MM.1S (cell line): ENCODE measurements at regions not wholly inside any gene's neighbourhood (a gene's known extent, or its start where the extent isn't known, plus 50 kb on each side); places are given as distances from the start of the nearest gene placed in this dataset.

ENCODE experiments used
- DNase-seq: peaks from one replicate; pipeline ENCODE4 v3.0.0-alpha.2; 2015
- H2AFZ ChIP-seq: fragments of 300-600 bp; sonication (generic); 2 replicates; pipeline ENCODE4 v1.6.0; 2016; ENCODE audit warnings: antibody characterized with exemption, low read length
- H3F3A ChIP-seq: fragments of 300-600 bp; sonication (generic); 2 replicates; pipeline ENCODE4 v1.6.1; 2016; ENCODE audit warnings: mild to moderate bottlenecking, antibody characterized with exemption, low read length, moderate library complexity, mixed read lengths; ENCODE audit not compliant: insufficient read depth
- H3K27ac ChIP-seq: fragments of 300-600 bp; sonication (generic); 2 replicates; pipeline ENCODE4 v1.5.1; 2016; ENCODE audit warnings: mild to moderate bottlenecking, low read length
- H3K27me3 ChIP-seq: fragments of 300-600 bp; sonication (generic); replicated peaks from 2 replicates; pipeline ENCODE4 v1.6.0; 2016; ENCODE audit warnings: low read length; ENCODE audit not compliant: insufficient read depth
- H3K36me3 ChIP-seq: fragments of 300-600 bp; sonication (generic); replicated peaks from 2 replicates; pipeline ENCODE4 v1.6.1; 2016; ENCODE audit warnings: mild to moderate bottlenecking, low read length, mixed read lengths; ENCODE audit not compliant: insufficient read depth
- H3K4me1 ChIP-seq: fragments of 300-600 bp; sonication (generic); 2 replicates; pipeline ENCODE4 v1.6.1; 2016; ENCODE audit warnings: low read length, mixed read lengths
- H3K4me2 ChIP-seq: fragments of 300-600 bp; sonication (generic); 2 replicates; pipeline ENCODE4 v1.6.0; 2016; ENCODE audit warnings: low read depth, low read length
- H3K4me3 ChIP-seq: fragments of 300-600 bp; sonication (generic); 2 replicates; pipeline ENCODE4 v1.5.1; 2016; ENCODE audit warnings: low read length, mixed read lengths
- H3K79me2 ChIP-seq: fragments of 300-600 bp; sonication (generic); 2 replicates; pipeline ENCODE4 v1.6.1; 2016; ENCODE audit warnings: mixed run types, low read length, mixed read lengths
- H3K9ac ChIP-seq: fragments of 300-600 bp; sonication (generic); 2 replicates; pipeline ENCODE4 v1.6.1; 2016; ENCODE audit warnings: low read length, mixed read lengths
- H3K9me2 ChIP-seq: fragments of 300-600 bp; sonication (generic); replicated peaks from 2 replicates; pipeline ENCODE4 v1.6.1; 2016; ENCODE audit warnings: mild to moderate bottlenecking, low read length, mixed read lengths; ENCODE audit not compliant: insufficient read depth
- H3K9me3 ChIP-seq: fragments of 300-600 bp; sonication (generic); replicated peaks from 2 replicates; pipeline ENCODE4 v1.6.1; 2016; ENCODE audit warnings: mild to moderate bottlenecking, low read length, mixed read lengths; ENCODE audit not compliant: insufficient read depth
- H4K20me1 ChIP-seq: fragments of 300-600 bp; sonication (generic); 2 replicates; pipeline ENCODE4 v1.6.1; 2016; ENCODE audit warnings: mild to moderate bottlenecking, low read length, moderate library complexity, mixed read lengths; ENCODE audit not compliant: insufficient read depth
- EZH2 ChIP-seq: fragments of 300-600 bp; sonication (generic); optimal IDR thresholded peaks from 2 replicates; pipeline ENCODE3; 2017; ENCODE audit warnings: low read depth, mild to moderate bottlenecking, antibody characterized with exemption, low read length, mixed read lengths
- EZH2phosphoT487 ChIP-seq: fragments of 300-600 bp; sonication (generic); IDR thresholded peaks from 2 replicates; pipeline ENCODE4 v1.6.1; 2018; ENCODE audit warnings: antibody characterized with exemption, low read length
- TF ChIP-seq, protein P1 (sequence below): fragments of 300-600 bp; sonication (generic); IDR thresholded peaks from 2 replicates; pipeline ENCODE4 v1.5.1; 2016; ENCODE audit warnings: antibody characterized with exemption, low read length, mixed read lengths

DNA sequence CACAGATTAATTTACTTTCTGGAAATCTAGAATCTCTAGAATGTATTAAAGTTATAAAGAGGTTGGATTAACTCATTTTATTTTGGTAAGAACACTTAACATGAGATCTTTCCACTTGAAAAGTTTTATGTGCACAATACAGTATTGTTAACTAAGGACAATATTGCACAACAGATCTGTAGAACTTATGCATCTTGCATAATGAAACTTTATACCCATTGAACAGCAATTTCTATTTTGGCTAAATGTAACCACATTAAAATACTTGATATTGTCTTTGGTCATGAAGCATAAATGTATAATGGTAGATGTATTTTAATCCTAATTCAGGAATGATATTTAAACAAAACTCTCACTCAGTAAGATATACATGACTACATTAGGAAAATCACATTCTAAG is 203.8 kb downstream of the SNX19 start:
- Histone ChIP-seq H3K9ac (no peak overlapping the region), H3K4me2 (no peak overlapping the region), H3K79me2 (no peaks in the 10 kb centered on the region), H3K27me3 (no peaks in the 10 kb centered on the region), H2AFZ (no peak overlapping the region), H3K36me3 (no peaks in the 10 kb centered on the region), H3K27ac (no peak overlapping the region), H3K9me2 (no peaks in the 10 kb centered on the region), H3K4me3 (no peak overlapping the region), H4K20me1 (no peaks in the 10 kb centered on the region), H3K9me3 (no peaks in the 10 kb centered on the region), H3K4me1 (no peaks in the 10 kb centered on the region), H3F3A (no peaks in the 10 kb centered on the region)
- TF ChIP-seq, protein P1, sequence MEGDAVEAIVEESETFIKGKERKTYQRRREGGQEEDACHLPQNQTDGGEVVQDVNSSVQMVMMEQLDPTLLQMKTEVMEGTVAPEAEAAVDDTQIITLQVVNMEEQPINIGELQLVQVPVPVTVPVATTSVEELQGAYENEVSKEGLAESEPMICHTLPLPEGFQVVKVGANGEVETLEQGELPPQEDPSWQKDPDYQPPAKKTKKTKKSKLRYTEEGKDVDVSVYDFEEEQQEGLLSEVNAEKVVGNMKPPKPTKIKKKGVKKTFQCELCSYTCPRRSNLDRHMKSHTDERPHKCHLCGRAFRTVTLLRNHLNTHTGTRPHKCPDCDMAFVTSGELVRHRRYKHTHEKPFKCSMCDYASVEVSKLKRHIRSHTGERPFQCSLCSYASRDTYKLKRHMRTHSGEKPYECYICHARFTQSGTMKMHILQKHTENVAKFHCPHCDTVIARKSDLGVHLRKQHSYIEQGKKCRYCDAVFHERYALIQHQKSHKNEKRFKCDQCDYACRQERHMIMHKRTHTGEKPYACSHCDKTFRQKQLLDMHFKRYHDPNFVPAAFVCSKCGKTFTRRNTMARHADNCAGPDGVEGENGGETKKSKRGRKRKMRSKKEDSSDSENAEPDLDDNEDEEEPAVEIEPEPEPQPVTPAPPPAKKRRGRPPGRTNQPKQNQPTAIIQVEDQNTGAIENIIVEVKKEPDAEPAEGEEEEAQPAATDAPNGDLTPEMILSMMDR: no peak
- TF ChIP-seq EZH2phosphoT487 (no peak), EZH2 (no peak)
- no peak for DNase-seq

DNA sequence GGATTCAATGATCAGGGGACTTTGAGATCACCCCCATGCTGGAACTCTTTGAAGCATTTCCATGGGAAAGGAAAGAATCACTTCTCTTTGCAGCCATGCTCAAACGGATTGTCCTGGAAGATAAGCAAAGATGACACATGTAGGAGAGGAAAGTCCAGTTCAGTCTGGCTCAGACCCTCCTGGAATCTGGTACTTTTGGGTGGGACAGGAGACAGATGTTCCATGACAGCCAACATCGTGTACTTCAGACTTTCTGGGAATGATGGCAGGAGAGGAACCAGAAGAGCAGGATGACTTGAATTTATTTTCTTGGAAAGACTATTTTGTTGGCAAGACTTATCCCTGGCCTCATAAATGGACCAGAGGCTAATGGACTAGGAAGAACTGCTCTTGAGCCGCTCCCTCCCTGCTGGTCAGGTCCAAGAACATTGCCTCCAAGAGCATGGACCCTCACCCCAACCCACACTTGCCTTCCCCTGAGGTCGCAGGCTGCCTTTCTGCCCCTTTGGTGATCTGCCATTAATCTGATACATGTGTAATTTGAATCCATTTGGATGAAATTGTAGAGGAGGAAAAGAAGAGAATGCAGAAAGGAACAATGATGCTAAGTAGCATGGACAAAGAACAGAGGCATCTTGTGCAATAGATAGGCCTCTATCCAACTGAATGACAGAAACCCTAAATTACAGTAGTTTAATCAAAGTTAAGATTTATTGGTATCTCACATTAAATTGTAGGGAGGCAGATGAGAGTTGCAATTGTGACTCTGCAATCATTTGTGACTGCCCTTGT is 201.0 kb downstream of the SNX19 start:
- Histone ChIP-seq H3K4me1 (no peaks in the 10 kb centered on the region), H3K27me3 (no peaks in the 10 kb centered on the region), H3K9me2 (no peaks in the 10 kb centered on the region), H3K79me2 (no peaks in the 10 kb centered on the region), H3F3A (no peaks in the 10 kb centered on the region), H3K27ac (no peak overlapping the region), H3K9me3 (no peaks in the 10 kb centered on the region), H2AFZ (no peak overlapping the region), H4K20me1 (no peaks in the 10 kb centered on the region), H3K9ac (no peak overlapping the region), H3K4me2 (no peak overlapping the region), H3K4me3 (no peak overlapping the region), H3K36me3 (no peaks in the 10 kb centered on the region)
- DNase-seq: no peak
- TF ChIP-seq EZH2phosphoT487: no peak
- TF ChIP-seq EZH2: no peak
- TF ChIP-seq, protein P1: no peak

DNA sequence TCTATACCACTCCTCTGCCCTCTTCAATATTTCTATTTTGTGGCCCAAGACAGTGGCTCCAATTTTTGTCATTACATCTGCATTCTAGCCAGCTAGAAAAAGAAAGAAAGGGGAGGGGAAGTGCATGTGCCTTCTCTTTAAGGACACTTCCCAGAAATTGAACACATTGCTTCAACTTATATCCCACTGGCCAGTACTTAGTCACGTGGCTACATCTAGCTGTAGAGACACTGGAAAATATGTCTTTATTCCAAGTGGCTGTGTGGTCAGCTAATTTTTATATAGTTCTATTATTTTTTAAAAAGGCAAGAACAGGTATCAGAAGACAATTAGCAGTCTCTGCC is 200.4 kb downstream of the SNX19 start:
- H3K36me3 ChIP-seq: no peaks in the 10 kb centered on the region
- no peak overlapping the region for H2AFZ ChIP-seq
- no peak overlapping the region for H3K27ac ChIP-seq
- no peak for DNase-seq
- H4K20me1 ChIP-seq: no peaks in the 10 kb centered on the region
- H3K4me2 ChIP-seq: no peak overlapping the region
- no peaks in the 10 kb centered on the region for H3K79me2 ChIP-seq
- no peak overlapping the region for H3K9ac ChIP-seq
- TF ChIP-seq EZH2 (no peak), EZH2phosphoT487 (no peak)
- TF ChIP-seq, protein P1: no peak
- H3K9me2 ChIP-seq: no peaks in the 10 kb centered on the region
- H3K27me3 ChIP-seq: no peaks in the 10 kb centered on the region
- H3K9me3 ChIP-seq: no peaks in the 10 kb centered on the region
- no peaks in the 10 kb centered on the region for H3F3A ChIP-seq
- no peak overlapping the region for H3K4me3 ChIP-seq
- no peaks in the 10 kb centered on the region for H3K4me1 ChIP-seq
